SKM-1 (cell line): ENCODE measurements at regions not wholly inside any gene's neighbourhood (a gene's known extent, or its start where the extent isn't known, plus 50 kb on each side); places are given as distances from the start of the nearest gene placed in this dataset.
"Not testable (repeated sequence)": the region's sequence is repeated elsewhere in the genome, so short reads cannot be mapped to it uniquely, and the experiment has no call there.

Source experiments
- DNase-seq: peaks from one replicate; lab custom pipeline; 2025; ENCODE audit not compliant: unreplicated experiment; lab: John Stamatoyannopoulos, UW

- DNase-seq, result not testable (repeated sequence)
Observed at GRCh38 chr17:21470422-21470821, 94.3 kb downstream of the KCNJ12 start.

GRCh38 chr17:21470861-21471260 lies 94.7 kb downstream of the KCNJ12 start:
- no peak for DNase-seq

GRCh38 chr17:21474815-21475214 lies 98.7 kb downstream of the KCNJ12 start:
- no peak for DNase-seq

GRCh38 chr17:21475571-21475970 lies 99.4 kb downstream of the KCNJ12 start:
- no peak for DNase-seq

GRCh38 chr17:21476867-21477266 lies 100.7 kb downstream of the KCNJ12 start:
- DNase-seq, result no peak

- no peak for DNase-seq
Observed at GRCh38 chr17:21482189-21482865, 106.2 kb downstream of the KCNJ12 start.

GRCh38 chr17:21488043-21488442 lies 111.9 kb downstream of the KCNJ12 start:
- DNase-seq, result not testable (repeated sequence)

GRCh38 chr17:21493993-21494392 lies 117.8 kb downstream of the KCNJ12 start:
- no peak for DNase-seq

GRCh38 chr17:21495281-21495680 lies 119.1 kb downstream of the KCNJ12 start:
- DNase-seq, result no peak

GRCh38 chr17:21500064-21500463 lies 123.9 kb downstream of the KCNJ12 start:
- DNase-seq, result no peak

- DNase-seq, result not testable (repeated sequence)
Observed at GRCh38 chr17:21501927-21502700, 126.0 kb downstream of the KCNJ12 start.

- no peak for DNase-seq
Observed at GRCh38 chr17:21505819-21506815, 130.0 kb downstream of the KCNJ12 start.

GRCh38 chr17:21507806-21508205 lies 131.6 kb downstream of the KCNJ12 start:
- DNase-seq, result not testable (repeated sequence)

- no peak for DNase-seq
Observed at GRCh38 chr17:21508211-21508610, 132.1 kb downstream of the KCNJ12 start.

GRCh38 chr17:21509356-21509755 lies 133.2 kb downstream of the KCNJ12 start:
- DNase-seq, result not testable (repeated sequence)

GRCh38 chr17:21510686-21511362 lies 134.7 kb downstream of the KCNJ12 start:
- DNase-seq, result no peak

GRCh38 chr17:21511363-21512195 lies 135.4 kb downstream of the KCNJ12 start:
- DNase-seq, result peak; percentile 53

GRCh38 chr17:21512307-21513011 lies 136.3 kb downstream of the KCNJ12 start:
- no peak for DNase-seq

- DNase-seq, result peak; percentile 63
Observed at GRCh38 chr17:21513012-21513570, 136.9 kb downstream of the KCNJ12 start.
